HG03064 (cell line): ENCODE measurements at regions not wholly inside any gene's neighbourhood (a gene's known extent, or its start where the extent isn't known, plus 50 kb on each side); places are given as distances from the start of the nearest gene placed in this dataset.

Source experiments
- ATAC-seq: cut with Tn5 transposase; IDR thresholded peaks from one replicate; pipeline ENCODE4 v1.9.1; 2021; ENCODE audit warnings: low read depth; ENCODE audit not compliant: unreplicated experiment

DNA sequence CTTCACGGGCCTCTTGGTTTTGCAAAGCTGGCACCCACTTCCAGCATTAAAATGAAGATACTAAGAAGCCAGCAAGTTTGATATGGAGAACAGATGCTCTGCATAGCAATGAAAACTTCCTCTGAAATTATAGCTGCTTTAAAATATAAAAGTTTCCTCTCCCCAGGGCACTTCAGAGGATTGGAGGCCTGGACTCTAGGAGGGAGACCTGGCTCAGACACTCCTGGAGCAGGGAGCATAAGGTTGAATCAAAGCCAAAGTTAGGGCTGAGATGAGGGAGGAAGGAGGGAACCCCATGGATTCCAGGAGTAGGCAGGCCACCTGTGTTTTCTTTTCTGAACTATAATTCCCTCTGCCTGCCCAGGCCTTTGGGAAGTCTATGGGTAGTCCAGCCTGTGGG, 176.0 kb upstream of the RPL38 start:
- ATAC-seq: no peak

DNA sequence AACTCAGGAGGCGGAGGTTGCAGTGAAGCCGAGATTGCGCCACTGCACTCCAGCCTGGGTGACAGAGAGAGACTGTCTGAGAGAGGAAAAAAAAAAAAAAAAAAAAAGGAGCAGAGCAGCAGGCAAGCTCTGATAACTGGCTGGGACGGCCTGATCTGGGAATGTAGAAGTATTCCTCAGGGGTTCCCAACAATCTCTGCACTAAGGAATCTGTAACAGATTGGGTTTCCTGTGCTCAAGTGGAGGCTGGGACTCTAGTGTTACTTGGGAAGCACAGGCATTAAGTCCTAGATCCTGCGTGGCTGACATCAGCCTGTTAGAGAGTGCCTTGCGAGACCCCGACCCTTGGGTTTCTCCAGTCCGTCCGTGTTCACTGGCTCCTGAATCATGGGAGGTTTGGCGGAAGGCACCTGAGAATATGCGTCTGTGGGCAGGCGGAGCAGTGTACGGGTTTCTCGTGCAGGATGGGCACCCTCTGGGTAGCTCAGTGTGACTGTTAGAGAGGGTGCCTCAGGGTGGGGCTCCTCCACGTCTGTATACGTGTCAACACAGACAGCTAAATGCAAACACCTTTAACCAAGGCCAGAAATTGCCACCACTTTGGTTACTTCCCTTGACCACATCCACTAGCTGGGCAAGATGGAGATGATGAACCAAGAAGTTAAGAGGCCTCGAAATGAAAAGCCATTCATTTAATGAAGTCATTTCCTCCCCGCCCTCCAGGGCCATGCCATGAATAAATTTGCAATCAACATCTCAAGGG, 174.9 kb upstream of the RPL38 start:
- no peak for ATAC-seq

DNA sequence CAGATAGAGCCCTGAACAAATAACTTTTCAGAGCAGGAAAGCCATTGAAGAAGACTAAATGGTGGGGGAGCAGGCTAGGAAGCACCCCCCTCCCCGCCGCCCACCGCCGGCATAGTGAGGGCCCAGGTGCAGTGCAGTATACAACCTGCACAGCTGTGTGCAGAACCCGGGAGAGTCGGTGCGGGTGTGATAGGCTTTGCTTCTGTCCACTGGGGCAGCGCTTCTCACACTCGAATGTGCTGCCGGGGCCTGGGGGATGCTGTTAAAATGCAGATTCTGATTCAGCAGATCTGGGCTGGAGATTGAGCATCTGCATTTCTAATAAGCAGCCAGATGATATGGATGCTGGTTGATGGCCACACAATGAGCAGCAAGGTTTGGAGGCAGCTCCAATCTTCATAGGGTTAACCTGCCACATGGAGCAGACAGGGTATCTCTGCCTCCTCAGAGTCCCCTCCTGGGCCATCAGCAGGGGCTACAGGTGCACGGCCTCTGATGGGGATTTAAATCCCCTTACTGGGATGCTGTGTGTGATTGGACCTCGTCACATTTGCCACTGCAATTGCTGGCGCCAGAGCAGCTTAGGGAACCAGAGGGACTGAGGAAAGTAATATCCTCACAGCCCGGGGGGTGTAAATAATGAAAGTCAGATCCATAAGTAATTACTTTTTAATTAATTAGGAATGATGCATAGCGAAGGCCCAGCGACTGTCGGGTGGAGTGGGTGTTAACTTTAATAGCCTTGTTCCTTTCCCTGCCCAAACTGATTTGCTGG, 172.0 kb upstream of the RPL38 start:
- no peak for ATAC-seq

DNA sequence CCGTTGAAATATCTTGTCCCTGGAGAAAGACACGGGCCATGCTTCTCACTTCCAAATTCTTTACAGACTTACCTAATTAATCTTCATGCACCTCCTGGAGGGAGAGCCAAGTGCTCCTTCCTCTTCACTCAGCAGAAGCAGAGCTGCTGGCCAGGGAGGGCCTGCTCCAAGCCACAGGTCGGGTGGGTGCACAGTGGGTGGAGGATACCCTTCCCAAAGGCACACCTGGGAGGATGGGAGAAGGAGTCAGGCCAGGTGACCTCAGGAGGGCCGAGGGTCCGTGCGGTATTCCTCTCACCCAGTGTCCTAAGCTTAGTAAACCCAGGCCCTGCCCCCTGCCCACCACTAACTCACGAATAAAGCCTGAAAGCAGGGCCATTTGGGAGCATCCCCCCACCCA, 171.3 kb upstream of the RPL38 start:
- ATAC-seq: no peak

DNA sequence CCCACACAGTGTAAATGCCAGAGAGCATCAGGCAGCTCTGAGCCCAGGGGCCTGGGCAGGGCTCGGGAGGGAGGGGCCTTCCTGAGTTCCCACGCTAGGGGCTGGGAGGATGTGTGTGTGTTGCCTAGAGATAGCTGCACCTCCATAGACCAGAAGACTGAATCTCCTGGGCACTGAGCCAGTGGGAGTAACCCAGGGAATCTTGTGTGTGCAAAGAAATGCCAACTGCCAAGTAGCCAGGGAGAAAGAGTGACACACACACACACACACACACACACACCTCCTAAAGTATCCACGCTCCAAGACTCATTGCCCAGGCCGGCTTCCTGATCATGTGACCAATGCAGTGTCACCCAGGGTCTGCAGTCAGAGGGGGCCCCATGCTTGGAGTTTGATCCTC, 166.2 kb upstream of the RPL38 start:
- ATAC-seq: no peak

DNA sequence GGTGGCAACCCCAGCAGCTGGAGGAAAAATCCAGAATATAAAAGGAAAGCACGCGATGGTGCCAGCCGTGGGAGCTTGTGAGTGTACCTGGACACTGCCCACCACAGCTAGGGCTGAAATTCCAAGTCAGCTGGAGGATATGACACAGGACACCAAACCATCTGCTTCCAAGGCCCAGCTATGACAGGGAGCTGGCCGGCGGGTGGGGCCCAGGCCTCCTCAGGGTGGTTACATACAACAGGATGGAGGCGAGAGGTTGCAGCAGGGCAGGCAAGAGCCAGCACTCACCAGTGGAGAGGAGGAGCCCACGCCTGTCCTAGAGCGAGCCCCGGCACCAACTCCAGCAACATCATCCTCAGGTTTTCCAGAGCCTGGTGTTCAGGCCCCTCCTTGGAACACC, 163.2 kb upstream of the RPL38 start:
- ATAC-seq: no peak

DNA sequence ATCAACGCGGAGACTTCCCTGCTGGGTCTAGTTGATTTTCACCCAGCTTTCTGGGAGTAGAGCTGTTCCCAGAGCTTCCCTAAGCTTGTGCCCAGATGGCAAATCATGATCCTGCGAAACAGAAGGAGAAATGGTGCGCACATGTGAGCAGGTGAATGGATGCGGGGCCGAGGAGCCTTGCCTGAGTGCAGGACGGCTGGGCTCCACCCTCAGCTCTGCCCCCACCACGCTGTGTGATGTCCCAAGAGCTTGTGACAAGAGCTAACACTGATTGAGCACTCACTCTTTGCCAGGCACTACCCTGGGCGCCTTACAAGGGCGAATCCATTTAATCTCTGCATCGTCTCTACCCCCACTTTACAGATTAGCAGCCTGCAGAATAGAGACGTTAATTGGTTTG, 162.7 kb upstream of the RPL38 start:
- no peak for ATAC-seq

DNA sequence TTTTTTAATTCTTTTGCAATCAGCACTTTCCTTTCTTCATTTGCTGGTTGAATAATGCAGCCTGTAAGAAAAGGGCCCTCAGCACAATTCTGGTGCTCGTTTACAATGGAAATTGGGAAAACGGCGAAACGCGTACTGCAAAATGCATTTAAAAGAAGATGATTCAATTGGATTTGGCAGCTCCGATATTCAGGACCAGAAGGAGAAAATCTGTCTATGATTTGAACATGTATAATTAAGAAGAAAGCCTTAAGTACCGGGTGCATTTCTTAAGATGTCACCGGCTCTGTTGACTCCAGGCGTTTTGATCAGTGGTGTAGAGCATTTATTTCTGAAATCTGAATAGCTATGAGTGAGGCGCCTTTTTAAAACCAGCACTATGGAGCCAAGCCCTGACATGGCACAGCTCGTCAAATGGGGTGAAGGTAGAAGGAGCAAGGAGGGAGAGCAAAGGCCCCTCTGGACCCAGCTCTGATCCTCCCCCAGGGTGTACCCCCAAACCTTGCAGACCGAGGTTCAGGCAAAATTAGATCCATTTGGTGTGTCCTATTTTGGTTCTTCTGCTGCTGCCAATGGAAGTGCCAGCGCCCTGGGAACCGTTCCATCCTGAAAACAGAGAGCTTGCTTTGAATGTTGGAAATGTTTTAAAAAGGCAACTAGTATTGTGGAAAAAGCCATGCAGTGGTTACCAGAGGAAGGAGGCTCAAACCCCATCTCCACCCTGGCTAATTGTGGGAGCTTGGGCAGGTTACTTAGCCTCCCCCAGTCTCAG, 161.4 kb upstream of the RPL38 start:
- no peak for ATAC-seq

DNA sequence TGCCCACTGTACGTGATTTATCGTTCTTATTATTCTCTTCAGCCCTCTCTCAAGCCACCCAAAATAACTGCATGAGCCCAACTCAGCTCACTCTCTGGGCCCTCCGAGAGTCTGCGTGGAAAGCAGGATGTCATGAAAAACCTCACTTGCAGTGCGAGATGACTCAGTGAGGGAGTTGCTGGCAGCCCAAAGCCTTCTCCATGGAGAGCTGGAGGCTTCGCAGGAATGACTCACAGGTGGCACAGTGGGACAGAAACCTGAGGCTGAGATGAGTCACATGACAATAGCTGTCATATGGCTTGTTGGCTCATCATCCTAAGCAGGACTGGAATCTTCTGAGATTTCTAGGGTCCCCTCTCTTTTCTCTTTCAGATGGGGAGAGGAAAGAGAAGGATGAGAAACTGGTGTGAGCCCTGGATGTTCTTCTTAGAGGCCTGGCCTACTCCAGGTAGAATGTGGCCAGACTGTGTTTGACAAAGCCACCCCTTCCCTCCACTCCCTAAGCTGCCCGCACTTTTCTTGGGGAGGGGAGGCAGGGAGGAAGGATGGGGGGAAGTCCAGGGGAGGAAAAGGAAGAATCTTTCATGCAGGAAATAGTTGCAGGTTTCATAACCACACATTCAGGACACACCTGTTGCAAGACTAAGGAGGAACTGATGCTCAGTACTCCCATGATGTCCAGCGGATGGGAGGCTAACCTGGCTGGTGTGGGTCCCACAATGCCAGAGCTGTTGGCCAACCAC, 160.6 kb upstream of the RPL38 start:
- ATAC-seq: no peak

DNA sequence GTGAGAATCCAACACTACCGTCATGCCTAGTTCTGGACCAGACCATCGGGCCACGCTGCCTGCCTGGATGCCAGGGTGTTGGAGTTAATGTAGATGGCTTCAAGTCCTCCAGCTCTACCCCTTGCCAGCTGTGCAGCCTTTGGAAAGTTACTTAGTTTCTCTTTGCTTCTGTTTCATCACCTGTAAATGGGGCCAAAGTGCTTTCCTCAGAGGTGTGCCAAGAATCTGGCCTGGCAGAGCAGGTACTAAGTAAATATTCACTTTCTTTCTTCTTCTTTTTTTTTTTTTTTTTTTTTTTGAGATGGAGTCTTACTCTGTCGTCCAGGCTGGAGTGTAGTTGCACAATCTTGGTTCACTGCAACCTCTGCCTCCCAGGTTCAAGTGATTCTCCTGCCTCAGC, 159.5 kb upstream of the RPL38 start:
- no peak for ATAC-seq

DNA sequence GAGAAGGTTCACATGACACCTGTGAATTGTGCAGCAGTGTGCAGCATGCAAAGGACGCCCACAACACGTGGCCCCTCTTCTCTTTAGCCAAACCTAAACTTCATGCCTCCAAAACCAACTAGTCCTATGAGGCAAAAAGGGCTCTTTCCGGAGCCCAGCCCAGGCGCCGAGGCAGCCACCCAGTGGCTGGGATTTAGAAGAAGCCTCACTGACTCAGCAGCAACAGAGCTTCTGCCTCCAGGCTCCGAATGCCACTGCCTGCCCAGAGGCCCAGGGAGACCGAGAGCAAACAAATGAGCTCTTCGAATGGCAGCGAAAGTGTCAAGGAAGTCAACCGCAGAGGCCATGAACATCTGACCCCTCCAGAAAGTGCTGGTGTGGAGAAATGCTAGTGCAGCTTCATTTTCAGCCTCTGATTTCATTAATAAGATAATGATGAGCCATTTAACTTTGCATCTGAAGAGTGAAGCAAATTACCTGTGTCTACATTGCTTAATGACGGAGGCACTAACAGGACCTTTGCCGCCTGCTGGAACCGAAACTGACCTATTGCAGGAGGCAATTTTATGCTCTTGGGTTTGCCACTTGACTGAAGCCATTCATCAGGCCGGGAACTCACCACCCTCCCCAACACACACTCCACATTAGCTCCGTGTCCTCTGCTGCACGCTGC, 157.7 kb upstream of the RPL38 start:
- ATAC-seq: no peak

DNA sequence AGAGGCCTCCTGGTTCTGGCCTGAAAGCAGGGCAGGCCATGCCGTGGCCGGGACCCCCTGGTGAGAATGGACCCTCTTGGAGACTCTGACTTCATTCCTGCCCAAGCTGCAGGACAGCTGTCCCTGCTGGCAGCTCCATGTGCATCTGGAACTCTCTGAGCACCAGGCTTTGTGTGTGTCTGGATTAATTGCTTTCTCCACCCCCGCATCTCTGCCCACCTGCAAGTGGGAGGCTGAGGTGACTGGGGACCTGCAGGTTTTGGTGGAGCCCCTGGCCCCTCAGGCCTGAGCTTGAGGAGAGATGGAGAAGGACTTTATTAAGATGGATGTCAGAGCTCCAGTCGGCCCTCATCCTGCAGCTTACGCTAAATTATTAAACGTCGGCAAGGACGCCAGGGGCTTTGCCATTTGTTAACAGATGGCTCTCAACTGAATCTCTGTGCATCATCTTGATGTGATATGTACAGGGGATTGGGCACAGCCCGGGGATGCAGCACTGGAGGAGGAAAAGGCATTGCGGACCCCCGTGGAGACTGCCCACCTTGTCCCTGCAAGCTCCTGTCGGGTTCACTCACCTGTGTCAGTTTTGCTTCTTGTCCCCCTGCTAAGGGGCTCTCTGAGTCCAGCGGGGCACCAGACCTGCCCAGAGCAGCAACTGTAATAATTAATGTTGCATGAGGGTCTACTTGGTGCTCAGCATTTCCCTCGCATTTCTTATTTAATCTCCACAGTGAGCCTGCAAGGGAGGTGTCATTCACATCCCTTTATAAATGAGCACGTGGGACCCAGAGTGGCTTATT, 154.1 kb upstream of the RPL38 start:
- ATAC-seq: no peak

DNA sequence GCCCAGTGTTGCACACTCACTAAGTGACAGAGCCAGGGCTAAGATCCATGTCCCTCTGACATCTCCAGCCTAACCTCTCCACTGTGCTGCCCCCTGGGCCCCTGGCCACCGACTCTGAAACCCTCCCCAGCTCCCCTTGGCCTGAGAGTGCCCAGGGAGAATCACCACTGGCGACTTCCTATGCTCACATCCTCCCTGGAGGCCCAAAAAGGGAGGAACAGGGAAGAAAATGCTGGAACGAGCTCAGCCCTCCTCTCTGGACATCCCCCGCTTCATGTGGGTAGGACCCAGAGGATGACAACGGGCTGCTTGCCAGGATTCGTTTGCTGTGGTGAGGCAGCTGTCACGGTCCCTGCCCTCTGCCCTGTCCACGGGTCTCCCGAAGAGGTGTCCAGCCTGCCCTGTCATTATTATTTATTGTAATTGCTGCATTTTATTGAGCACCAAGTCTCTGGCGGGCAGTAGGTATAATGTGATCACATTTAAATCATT, 153.5 kb upstream of the RPL38 start:
- no peak for ATAC-seq

DNA sequence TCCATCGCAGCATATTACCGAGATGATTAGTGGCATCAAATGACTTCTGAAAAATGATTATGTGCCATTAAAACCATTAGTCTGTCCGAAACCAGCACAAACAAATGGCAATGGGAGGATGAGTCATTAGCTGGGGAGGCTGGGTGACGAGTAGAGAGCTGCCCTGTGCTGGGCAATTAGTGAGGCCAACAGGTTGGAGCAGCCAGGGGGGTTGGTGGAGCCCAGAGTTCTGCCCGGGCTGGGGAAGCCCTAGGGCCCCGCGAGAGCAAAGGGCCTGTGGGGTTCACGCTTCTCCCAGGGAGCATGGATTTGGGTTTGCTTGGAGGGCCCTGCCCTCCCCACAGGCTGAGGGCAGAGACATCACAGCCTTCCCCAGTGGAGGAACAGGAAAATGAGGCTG, 152.1 kb upstream of the RPL38 start:
- ATAC-seq: no peak

DNA sequence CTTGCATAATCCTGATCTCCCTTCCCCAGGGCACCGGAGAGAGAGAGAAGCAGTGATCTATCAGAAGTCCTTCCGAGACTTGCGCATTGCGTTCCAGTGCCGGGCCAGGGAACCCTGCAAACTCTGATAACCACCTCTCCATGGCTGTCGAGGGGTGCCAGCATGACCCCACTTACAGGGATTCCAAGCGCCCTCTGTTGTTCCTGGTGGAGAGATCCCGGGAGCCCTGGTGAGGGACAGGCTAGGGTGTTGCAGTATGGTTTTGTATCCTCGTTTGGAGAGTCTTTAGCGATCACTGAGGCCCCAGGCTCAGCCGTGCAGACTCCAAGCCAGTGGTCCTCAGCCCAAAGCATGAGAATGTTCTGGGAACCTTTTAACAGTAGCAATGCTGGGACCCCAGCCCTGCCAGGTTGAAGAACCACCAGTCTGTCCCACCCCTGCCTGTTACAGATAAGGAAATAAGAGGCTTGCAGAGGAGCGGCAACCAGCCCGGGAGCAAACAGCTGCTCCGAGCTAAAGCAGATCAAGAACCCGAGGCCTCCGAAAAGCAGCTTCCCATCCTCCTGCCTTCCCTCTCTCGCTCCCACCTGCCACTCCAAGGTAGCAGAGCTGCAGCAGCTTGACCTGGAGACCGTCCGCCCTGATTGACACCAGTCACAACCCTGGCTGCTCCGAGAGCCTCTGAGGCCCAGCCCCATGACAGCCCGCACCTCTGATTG, 150.3 kb upstream of the RPL38 start:
- no peak for ATAC-seq

DNA sequence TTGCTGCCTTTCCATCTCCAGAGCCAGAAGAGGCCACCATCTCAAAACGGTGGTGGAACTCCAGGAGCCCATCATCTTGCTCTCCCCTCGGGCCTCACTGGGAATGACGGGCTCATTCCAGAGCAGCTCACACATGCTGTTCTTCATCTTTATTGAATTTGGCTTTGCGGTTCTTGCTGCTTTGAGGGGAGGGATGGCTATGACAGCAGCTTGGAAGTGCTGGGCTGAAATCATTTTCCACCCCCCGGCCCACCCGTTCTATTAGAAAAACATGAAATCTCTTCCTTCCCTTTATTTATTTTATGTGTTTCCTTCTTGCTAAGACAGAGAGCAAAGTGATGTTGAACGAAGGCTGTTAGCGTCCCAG, 149.8 kb upstream of the RPL38 start:
- no peak for ATAC-seq

DNA sequence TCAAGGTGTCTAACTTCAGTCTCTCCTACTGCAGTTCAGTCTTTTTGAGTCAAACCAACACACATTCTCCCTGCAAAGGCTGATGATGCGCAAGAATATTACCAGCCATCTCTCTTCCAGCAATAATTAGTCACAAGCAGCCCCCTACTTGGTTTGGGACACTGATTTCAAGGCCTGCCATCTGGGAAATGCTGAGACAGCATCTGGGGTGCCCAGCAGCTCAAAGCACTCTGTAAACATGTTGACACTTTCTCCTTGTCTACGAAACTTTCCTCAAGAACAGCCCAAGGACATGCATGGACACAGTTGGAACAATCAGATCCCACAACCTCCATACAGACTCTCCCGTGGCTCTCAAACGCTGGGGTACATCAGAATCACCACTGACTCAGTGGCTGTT, 149.2 kb upstream of the RPL38 start:
- no peak for ATAC-seq

DNA sequence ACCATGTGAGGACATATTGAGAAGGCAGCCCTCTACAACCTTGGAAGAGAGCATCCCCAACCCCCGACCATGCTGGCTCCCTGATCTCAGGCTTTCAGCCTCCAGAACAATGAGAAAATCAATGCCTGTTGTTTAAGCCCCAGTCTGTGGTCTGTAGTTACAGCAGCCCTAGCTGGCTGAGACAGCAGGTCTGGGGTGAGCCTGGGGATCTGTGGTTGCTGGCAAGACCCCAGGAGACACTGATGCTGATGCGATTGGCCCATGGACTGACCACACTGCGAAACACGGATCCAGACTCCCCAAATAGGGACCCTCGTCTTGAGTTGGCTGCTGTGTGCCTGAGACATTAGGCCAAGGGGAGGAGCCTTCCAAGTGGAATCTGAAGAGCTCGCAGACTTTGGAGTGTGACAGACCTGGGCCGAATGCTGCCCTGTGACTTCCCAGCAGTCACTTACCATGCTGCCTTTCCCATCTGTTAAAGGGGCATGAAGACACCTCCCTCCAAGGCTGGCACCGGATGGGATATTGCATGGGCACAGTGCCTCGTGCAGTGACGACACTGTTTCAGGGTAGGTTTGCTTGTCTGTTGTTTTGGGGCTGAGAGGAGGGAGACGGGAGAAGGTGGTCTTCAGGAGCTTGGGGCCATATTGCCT, 147.8 kb upstream of the RPL38 start:
- no peak for ATAC-seq
